NCI-H146 treated with DMSO at 0.1 percent for 48 hours (cell line): ENCODE measurements at regions not wholly inside any gene's neighbourhood (a gene's known extent, or its start where the extent isn't known, plus 50 kb on each side); places are given as distances from the start of the nearest gene placed in this dataset.

Experiments
- DNase-seq: peaks from one replicate; lab custom pipeline; 2025; ENCODE audit not compliant: unreplicated experiment; lab: John Stamatoyannopoulos, UW

DNA sequence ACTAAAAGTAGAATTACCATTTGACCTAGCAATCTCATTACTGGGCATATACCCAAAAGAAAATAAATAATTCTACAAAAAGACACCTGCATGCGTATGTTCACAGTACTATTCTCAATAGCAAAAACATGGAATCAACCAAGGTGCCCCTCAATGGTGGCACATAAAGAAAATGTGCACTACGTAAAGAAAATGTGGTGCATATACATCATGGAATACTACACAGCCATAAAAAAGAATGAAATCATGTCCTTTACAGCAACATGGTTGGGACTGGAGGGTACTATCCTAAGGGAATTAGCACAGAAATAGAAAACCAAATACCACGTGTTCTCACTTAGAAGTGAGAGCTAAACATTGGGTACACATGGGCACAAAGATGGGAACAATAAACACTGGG is 250.7 kb upstream of the TNP1 start:
- DNase-seq, result no peak

- no peak for DNase-seq
Observed at GRCh38 chr2:217108575-217109027, 248.7 kb upstream of the TNP1 start.

DNA sequence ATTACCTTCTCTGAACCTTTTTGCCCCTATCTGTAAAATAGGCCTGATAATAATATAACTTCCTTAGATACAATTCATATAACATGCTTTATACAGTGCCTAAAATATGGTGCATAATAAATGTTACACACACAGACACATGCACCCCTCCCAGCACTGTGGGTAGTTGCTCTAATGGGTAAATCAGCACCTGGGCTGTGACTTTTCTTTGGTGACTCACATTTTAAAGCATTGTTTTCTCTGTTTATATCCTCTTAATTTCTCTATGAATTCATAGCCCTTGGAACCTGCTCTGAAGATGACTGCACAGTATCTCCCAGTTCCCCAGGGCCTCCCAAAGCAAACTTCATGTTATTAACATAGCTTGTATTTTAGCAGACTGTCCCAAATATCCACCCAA is 248.2 kb upstream of the TNP1 start:
- no peak for DNase-seq

DNA sequence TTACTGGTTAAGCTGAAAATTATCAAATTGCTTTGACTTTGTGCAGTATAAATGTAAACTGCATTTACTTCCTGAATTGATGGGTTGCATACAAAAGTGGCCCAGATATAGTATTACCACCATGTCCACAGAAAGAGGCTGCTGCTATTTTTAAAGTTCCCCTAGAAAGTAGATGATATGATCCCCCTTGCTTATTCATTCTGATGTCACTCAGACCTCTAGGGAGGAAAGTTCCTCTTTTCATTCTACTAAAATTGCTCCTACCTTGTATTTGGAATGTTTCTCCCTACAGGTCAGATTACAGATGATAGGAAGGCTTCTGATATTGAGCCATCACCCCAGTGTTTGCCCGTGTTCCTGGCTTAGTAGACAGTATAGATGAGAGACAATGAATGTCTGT is 247.6 kb upstream of the TNP1 start:
- no peak for DNase-seq

GRCh38 chr2:217106650-217107014 is 246.8 kb upstream of the TNP1 start:
- DNase-seq, result no peak

DNA sequence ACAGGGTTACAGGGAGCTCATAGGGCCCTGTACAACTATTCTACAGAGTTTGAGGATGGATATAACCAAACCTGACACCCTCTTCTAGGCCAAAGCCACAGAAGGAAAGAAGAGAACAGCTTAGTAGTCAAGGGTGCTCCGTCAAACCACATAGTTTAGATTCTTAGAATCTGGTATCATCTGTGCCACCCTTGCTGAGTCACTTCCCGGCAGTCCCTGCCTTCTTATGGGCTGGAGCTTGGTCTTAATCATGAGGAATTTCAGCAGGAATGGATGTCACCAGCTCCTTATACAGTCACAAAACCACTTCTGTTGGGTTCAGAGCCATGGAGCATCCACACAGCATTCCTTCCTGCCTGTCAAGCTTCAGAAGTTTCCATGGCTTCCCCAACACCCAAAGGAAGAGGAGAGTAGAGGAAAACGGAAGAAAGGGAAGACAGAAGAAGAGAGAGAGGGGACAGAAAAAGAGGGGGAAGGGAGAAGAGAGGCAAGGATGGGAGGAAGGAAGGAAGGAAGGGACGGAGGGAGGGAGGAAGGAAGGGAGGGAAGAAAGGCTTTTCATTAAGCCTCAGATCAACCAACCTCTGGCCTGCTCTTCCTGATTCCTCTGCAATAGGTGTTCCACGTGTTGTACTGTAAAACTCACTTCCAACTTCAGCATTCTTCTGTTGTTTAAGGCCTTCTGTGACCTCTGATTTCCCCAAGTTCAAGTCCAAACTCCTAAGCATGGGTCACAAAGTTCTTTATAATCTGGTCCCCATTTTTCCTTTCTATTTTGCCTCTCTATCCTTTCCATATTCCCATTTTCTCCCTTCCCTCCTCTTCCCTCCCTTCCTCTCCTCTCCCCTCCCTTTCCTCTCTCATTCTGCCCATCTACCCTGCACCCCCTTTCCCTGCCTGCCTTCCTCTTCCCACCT is 246.1 kb upstream of the TNP1 start:
- no peak for DNase-seq

DNA sequence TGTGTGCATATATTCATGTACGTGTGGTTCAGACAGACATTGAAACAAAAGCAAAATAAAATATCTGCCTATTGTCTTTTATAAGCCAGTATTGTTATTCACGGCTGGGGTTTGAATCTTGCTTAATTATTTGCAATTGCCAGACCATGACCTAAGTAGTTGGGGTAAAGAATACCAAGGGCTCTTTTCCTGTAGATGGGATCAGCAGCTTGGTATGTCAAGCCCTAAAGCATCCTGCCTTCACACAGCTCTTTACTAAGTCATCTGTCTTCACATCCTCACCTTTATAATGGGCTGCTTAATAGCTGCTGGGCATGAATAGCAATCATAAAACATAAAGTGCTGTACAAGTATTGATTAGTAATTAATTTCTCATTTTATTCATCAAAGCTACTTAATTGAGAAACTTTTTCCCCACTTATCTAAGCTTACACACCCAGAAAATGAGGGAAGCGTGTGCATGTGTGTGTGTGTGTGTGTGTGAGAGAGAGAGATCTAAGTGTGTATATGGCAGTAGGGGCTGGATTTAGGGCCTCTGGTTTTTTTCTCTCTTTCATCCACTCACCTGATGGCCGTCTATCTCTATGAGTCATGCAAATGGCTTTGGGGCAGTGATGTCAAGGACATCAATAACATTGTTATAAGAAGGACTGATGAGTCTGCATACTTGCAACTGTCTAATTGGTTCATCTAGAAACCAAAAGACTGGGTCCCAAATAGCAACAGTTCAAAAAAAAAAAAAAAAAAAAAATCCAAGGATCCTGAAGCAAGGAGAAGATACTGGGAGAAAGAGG is 244.1 kb upstream of the TNP1 start:
- DNase-seq, result no peak

GRCh38 chr2:217102956-217103355 is 243.1 kb upstream of the TNP1 start:
- no peak for DNase-seq

DNA sequence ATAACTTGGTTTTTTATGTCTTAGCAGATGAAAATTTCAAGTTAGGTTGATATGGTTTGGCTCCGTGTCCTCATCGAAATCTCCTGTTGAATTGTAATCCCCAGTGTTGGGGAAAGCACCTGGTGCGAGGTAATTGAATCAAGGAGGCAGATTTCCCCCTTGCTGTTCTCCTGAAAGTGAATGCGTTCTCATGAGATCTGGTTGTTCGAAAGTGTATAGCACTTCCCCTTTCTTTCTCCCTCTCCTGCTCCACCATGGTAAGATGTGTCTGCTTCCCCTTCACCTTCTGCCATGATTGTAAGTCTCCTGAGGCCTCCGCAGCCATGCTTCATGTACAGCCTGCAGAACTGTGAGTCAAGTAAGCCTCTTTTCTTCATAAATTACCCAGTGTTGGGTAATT is 242.1 kb upstream of the TNP1 start:
- no peak for DNase-seq

DNA sequence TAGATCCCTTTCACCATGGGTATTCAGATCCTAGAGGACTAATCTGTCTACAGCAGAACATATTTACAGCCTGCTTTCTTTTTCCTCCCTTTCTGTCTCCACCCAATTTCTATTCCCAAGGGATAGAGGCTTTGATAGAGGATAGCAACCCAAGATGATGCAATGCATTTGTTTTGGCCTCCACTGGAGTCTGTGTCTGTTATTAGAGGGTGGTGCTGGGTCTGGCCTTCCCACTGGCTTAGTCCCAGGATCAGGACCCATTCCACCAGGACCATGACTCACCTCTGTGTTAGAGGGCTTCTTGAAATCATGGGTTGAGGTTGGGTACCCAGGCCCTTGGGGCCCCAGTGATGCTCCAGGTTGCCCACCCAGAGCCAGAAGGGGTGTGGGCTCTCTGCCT is 239.7 kb upstream of the TNP1 start:
- DNase-seq, result no peak

GRCh38 chr2:217098435-217098834 is 238.6 kb upstream of the TNP1 start:
- DNase-seq, result no peak

DNA sequence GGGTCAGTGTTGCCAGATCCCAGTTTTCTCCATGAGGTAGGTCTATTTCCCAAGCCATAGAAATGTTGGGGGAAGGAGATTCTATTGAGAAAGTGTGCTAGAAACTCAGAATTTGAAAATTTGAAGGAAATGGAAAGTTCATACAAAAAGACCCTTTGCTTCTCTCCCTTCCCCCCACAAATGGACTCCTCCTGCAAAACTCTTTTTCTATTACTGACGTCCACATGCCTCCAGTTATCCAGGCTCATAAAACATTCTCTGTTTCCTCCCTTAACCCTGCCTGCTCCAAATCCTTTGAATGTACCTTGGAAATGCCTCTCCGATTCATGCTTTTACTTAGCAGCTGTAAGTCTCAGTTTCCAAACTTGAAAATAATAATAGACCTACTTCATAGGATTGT is 237.5 kb upstream of the TNP1 start:
- DNase-seq, result no peak

GRCh38 chr2:217096474-217097225 is 236.8 kb upstream of the TNP1 start:
- DNase-seq, result no peak

DNA sequence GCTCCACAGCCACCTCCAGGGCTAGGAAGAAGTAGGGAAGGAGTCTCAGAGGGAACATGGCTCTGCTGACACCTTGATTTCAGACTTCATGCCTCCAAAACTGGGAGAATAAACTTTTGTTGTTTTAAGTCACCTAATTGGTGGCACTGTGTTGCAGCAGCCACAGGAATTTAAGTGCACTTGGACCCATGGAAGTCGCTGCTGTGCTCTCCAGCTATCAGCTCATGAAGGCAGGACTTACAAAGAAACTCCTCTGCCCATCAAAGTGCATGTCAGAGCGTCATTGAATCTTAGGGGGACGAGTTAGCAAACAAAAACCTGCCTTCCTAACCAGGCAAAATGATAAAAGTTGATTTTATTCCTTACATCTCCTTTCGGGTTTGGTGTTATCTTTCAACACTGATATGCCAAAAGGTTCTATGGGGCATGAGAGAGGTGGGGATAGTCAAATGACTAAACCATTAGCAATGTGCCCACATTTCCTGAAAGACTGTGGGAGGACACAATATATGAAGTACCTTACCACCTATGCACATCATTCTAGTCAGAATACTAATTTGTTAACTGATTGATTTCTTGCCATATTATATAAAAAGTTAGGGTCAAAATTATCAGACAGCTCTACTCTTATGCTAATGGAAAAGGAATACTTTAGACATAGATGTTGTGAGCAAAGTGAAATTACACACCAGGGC is 235.8 kb upstream of the TNP1 start:
- DNase-seq, result no peak

DNA sequence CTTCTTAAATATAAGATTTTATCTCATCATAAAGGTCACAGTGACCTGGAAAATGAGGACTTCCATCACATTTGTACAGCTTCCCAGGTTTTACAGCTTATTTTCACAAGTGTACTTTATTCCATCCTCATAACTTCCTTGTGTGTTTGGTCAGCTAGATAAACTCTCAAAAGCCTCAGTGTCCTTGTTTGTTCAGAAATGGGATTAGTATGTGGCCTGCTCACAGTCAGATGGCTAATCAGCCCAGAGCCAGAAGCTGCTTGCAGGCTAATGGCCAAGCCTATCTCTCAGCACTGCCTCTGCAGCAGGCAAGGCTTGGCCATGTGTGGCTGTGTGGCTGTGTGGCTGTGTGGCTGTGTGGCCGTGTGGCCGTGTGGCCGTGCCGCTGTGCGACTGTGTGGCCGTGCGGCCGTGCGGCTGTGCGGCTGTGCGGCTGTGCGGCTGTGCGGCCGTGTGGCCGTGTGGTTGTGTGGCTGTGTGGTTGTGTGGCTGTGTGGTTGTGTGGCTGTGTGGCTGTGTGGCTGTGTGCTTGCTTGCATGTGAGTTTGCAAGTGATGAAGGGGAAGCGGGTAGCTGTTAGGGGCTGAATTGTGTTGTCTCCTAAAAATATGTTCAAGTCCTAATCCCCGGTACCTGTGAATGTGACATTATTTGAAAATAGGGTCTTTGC is 233.0 kb upstream of the TNP1 start:
- DNase-seq, result no peak

DNA sequence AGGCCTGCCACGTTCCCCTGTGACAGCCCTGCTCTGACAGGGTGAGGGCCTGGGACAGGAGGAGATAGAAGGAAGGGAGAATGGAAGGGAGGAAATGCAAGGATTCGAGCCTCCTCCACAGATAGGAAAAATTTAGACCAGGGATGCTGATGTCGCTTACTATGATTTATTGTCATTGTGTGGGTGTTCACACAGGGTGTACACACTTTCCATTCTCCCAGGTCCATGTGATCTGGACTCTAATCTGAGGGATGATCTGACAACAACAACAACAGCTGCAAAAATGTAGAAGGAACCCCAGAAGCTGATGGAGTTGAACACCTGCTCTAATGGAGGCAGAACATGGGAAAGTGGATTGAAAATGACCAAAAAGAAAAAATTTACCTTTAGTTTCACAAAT is 231.7 kb upstream of the TNP1 start:
- DNase-seq, result no peak

GRCh38 chr2:217090884-217091283 is 231.0 kb upstream of the TNP1 start:
- no peak for DNase-seq

DNA sequence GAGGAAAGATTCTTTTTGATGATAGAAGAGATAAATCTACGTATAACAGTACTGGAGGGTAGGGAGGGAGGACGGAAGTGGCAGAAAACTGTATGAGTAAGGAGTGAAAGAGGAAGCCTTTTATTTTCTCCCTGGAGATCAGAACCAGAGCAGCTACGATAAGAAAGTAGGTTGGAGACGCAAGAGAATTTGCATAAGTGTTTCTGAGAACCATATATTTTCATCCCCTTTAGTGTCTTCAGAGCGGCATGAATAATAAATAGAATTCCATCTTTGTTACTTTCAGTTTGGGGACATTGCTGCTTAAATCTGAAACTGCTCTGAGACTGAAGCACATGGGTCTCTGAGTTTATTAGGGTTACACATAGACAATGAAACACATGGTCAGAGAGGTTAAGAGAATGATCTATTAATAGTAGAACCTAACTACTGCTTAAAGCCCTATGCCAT is 230.2 kb upstream of the TNP1 start:
- DNase-seq, result no peak

DNA sequence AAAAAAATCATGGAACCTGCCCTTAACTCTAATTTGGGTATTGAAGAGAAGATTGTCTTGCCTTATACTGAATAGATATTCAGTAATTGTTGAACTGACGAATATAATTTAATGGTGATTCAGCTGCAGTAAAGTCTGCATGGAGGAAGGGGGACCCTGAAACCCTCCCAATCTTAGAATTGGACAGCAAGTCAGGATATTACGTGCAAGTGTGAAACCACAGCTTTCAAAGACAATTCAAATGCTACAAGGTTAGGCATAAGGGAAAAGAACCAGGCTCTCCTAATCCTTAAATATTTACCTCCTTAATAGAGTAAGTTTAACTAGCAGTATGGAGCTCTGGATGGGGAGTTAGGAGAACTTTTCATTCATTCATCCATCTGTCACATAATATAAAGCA is 226.9 kb upstream of the TNP1 start:
- no peak for DNase-seq

GRCh38 chr2:217086038-217086522 is 226.2 kb upstream of the TNP1 start:
- no peak for DNase-seq
